ENCODE measurements at regions not wholly inside any gene's neighbourhood (a gene's known extent, or its start where the extent isn't known, plus 50 kb on each side); places are given as distances from the start of the nearest gene placed in this dataset.

GRCh38 chr10:6365384-6365783, 162.7 kb downstream of the PFKFB3 start:
- TF ChIP-seq CTCF (conservative IDR thresholded peaks at IDR 0.05; ENCODE audit: low read depth, low read length) = no peak
- no peak for TF ChIP-seq EZH2 (IDR thresholded peaks at IDR 0.05; ENCODE audit: borderline replicate concordance, low read depth, low read length, poor library complexity, severe bottlenecking)
